C4-2B (cell line): ENCODE measurements at regions not wholly inside any gene's neighbourhood (a gene's known extent, or its start where the extent isn't known, plus 50 kb on each side); places are given as distances from the start of the nearest gene placed in this dataset.

Source experiments
- ZFX ChIP-seq: fragments of 450-650 bp; IDR thresholded peaks from 2 replicates; pipeline ENCODE4 v1.6.1; 2017
- TF ChIP-seq, protein P1 (sequence below): fragments of 450-650 bp; conservative IDR thresholded peaks from 2 replicates; pipeline ENCODE4 v1.5.1; 2017; ENCODE audit warnings: mild to moderate bottlenecking

DNA sequence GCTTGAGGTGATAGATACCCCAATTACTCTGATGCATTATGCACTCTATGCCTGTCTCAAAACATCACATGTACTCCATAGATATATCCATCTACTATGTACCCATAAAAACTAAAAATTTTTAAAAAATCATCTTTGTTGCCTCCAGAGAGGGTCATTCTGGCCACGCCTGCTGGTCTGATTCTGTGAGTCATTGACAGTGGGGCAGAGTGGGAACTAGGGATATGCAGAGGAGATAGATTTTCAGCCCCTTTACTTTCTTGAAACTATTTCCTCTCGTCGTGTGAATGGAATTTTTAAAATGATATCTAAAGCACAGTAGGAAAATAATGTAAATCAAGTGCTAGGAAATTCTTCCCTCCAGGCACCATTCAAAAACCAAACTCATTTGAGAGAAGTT is 715.0 kb upstream of the NRP1 start:
- TF ChIP-seq, protein P1, sequence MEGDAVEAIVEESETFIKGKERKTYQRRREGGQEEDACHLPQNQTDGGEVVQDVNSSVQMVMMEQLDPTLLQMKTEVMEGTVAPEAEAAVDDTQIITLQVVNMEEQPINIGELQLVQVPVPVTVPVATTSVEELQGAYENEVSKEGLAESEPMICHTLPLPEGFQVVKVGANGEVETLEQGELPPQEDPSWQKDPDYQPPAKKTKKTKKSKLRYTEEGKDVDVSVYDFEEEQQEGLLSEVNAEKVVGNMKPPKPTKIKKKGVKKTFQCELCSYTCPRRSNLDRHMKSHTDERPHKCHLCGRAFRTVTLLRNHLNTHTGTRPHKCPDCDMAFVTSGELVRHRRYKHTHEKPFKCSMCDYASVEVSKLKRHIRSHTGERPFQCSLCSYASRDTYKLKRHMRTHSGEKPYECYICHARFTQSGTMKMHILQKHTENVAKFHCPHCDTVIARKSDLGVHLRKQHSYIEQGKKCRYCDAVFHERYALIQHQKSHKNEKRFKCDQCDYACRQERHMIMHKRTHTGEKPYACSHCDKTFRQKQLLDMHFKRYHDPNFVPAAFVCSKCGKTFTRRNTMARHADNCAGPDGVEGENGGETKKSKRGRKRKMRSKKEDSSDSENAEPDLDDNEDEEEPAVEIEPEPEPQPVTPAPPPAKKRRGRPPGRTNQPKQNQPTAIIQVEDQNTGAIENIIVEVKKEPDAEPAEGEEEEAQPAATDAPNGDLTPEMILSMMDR = no peak
- TF ChIP-seq ZFX = no peak
